ENCODE measurements at regions not wholly inside any gene's neighbourhood (a gene's known extent, or its start where the extent isn't known, plus 50 kb on each side); places are given as distances from the start of the nearest gene placed in this dataset.

DNA sequence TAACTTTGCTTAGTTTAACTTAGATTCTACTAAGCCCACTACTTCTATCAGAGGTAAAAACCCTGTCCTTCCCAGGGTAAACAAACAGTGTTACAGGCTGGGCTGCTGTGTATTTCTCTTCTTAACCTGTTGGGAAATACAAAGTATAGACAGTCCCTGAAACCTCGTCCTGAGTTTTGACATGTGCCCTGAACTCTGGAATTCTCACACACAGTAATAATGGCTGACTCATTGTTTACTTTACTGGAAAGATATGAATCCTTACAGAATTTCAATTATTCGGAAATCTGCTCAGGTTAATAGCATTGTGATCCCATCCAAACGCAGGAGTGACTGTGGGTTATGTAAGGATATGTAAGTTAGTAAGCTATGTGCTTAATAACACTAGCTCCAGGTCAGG, 199.1 kb downstream of the TMEM114 start:
- peaks cover 11% of the 10 kb centered on the region; the same call in 1 of the 2 replicates for H3K4me1 ChIP-seq
- TF ChIP-seq, protein P1, sequence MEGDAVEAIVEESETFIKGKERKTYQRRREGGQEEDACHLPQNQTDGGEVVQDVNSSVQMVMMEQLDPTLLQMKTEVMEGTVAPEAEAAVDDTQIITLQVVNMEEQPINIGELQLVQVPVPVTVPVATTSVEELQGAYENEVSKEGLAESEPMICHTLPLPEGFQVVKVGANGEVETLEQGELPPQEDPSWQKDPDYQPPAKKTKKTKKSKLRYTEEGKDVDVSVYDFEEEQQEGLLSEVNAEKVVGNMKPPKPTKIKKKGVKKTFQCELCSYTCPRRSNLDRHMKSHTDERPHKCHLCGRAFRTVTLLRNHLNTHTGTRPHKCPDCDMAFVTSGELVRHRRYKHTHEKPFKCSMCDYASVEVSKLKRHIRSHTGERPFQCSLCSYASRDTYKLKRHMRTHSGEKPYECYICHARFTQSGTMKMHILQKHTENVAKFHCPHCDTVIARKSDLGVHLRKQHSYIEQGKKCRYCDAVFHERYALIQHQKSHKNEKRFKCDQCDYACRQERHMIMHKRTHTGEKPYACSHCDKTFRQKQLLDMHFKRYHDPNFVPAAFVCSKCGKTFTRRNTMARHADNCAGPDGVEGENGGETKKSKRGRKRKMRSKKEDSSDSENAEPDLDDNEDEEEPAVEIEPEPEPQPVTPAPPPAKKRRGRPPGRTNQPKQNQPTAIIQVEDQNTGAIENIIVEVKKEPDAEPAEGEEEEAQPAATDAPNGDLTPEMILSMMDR (IDR thresholded peaks at IDR 0.05; ENCODE audit: insufficient read depth in 1 of 2, low read depth in 1 of 2, low read length in 1 of 2, severe bottlenecking in 1 of 2, unreplicated experiment in 1 of 2), result no peak
- no peaks in the 10 kb centered on the region for H3K9me3 ChIP-seq
- POLR2A ChIA-PET, result no interaction called here
- DNase-seq, result no peak
- BruUV-seq (replicated peaks), result no TSS peak
- no peaks in the 10 kb centered on the region for H3K27me3 Mint-ChIP-seq (ENCODE audit: insufficient read depth, unreplicated experiment)
- no peak overlapping the region for H3K4me3 Mint-ChIP-seq (ENCODE audit: unreplicated experiment)
- H3K4me1 Mint-ChIP-seq (ENCODE audit: low read depth, unreplicated experiment), result no peaks in the 10 kb centered on the region
- intact Hi-C loops (cut with micrococcal nuclease; ENCODE audit: unreplicated experiment), result no loop called here
- no peaks in the 10 kb centered on the region for H3K27me3 ChIP-seq (replicated peaks; ENCODE audit: control insufficient read depth, insufficient read depth, low read length)
- H3K36me3 Mint-ChIP-seq (ENCODE audit: insufficient read depth, unreplicated experiment), result no peaks in the 10 kb centered on the region
- H3K27ac Mint-ChIP-seq (ENCODE audit: unreplicated experiment), result no peak overlapping the region
- no peaks in the 10 kb centered on the region for H3K9me3 Mint-ChIP-seq (ENCODE audit: unreplicated experiment)
- no peak overlapping the region for H3K4me3 ChIP-seq (ENCODE audit: low read depth, low read length)
- CTCF ChIA-PET, result no interaction called here
- H3K36me3 ChIP-seq (ENCODE audit: control insufficient read depth, insufficient read depth, low read length), result no peaks in the 10 kb centered on the region

DNA sequence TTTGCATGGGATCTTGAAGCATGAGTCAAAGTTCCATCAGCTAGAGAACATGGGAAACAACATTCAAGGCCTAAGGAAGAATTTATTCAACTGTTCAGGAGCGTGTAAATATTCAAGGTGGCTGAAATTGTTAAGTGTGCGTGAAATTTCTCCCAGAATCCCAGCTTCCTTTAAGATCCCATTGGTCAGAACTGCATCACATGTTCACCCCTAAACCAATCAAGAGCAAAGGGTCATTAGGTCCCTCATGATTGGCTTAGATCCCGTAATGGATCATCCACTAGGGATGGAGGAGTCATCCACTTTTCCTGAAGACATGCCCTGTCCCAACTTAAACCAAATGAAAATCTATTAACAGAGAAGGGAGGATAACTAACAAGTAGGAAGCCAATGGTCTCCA, 201.6 kb downstream of the TMEM114 start:
- peaks cover 11% of the 10 kb centered on the region; the same call in 1 of the 2 replicates for H3K4me1 ChIP-seq
- no peaks in the 10 kb centered on the region for H3K9me3 ChIP-seq
- H3K4me3 ChIP-seq (ENCODE audit: low read depth, low read length), result no peak overlapping the region
- H3K4me1 Mint-ChIP-seq (ENCODE audit: low read depth, unreplicated experiment), result no peaks in the 10 kb centered on the region
- H3K36me3 Mint-ChIP-seq (ENCODE audit: insufficient read depth, unreplicated experiment), result no peaks in the 10 kb centered on the region
- CTCF ChIA-PET, result no interaction called here
- no TSS peak for BruUV-seq (replicated peaks)
- TF ChIP-seq, protein P1 (IDR thresholded peaks at IDR 0.05; ENCODE audit: insufficient read depth in 1 of 2, low read depth in 1 of 2, low read length in 1 of 2, severe bottlenecking in 1 of 2, unreplicated experiment in 1 of 2), result no peak
- POLR2A ChIA-PET, result no interaction called here
- H3K27me3 ChIP-seq (replicated peaks; ENCODE audit: control insufficient read depth, insufficient read depth, low read length), result no peaks in the 10 kb centered on the region
- intact Hi-C loops (cut with micrococcal nuclease; ENCODE audit: unreplicated experiment), result no loop called here
- DNase-seq, result no peak
- no peaks in the 10 kb centered on the region for H3K36me3 ChIP-seq (ENCODE audit: control insufficient read depth, insufficient read depth, low read length)
- H3K9me3 Mint-ChIP-seq (ENCODE audit: unreplicated experiment), result no peaks in the 10 kb centered on the region
- no peak overlapping the region for H3K4me3 Mint-ChIP-seq (ENCODE audit: unreplicated experiment)
- H3K27me3 Mint-ChIP-seq (ENCODE audit: insufficient read depth, unreplicated experiment), result no peaks in the 10 kb centered on the region
- H3K27ac Mint-ChIP-seq (ENCODE audit: unreplicated experiment), result no peak overlapping the region

DNA sequence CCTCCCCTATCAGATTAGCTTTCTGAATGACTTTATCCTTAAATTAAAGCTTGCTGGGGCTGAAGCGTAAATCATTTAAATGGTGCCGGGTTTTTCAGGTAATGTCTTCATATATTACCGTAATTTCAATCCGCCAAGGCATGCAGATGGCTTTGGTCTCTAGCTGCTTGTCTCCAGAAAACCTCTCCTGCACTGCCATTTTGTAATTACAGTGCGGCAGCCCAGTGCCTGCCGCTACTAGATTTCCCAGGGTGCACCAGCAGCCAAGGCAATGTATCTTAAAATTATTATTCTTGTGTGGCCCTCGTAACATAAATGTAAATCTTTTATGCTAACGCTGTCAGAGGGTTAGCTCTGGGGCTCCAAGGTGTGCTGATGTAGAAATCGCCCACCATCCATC, 208.5 kb downstream of the TMEM114 start:
- Mint-ChIP-seq H3K27me3 (ENCODE audit: insufficient read depth, unreplicated experiment) (no peaks in the 10 kb centered on the region), H3K27ac (ENCODE audit: unreplicated experiment) (no peak overlapping the region), H3K36me3 (ENCODE audit: insufficient read depth, unreplicated experiment) (no peaks in the 10 kb centered on the region), H3K4me1 (ENCODE audit: low read depth, unreplicated experiment) (no peaks in the 10 kb centered on the region), H3K4me3 (ENCODE audit: unreplicated experiment) (no peak overlapping the region), H3K9me3 (ENCODE audit: unreplicated experiment) (no peaks in the 10 kb centered on the region)
- TF ChIP-seq, protein P1 (IDR thresholded peaks at IDR 0.05; ENCODE audit: insufficient read depth in 1 of 2, low read depth in 1 of 2, low read length in 1 of 2, severe bottlenecking in 1 of 2, unreplicated experiment in 1 of 2), result no peak
- BruUV-seq (replicated peaks), result no TSS peak
- DNase-seq, result no peak
- Histone ChIP-seq H3K4me3 (ENCODE audit: low read depth, low read length) (no peak overlapping the region), H3K9me3 (no peaks in the 10 kb centered on the region), H3K27me3 (replicated peaks; ENCODE audit: control insufficient read depth, insufficient read depth, low read length) (no peaks in the 10 kb centered on the region; the same call in 1 of the 2 replicates), H3K4me1 (no peaks in the 10 kb centered on the region), H3K36me3 (ENCODE audit: control insufficient read depth, insufficient read depth, low read length) (no peaks in the 10 kb centered on the region)
- CTCF ChIA-PET, result no interaction called here
- POLR2A ChIA-PET, result no interaction called here
- intact Hi-C loops (cut with micrococcal nuclease; ENCODE audit: unreplicated experiment), result no loop called here

All from Caco-2 (cell line).